HG03045 (cell line): ENCODE measurements at regions not wholly inside any gene's neighbourhood (a gene's known extent, or its start where the extent isn't known, plus 50 kb on each side); places are given as distances from the start of the nearest gene placed in this dataset.

Experiments used
- ATAC-seq: cut with Tn5 transposase; IDR thresholded peaks from one replicate; pipeline ENCODE4 v1.9.1; 2021; ENCODE audit warnings: mild to moderate bottlenecking, moderate library complexity; ENCODE audit not compliant: unreplicated experiment

GRCh38 chr5:105970919-105971318 lies 1699.8 kb downstream of the EFNA5 start:
- no peak for ATAC-seq

GRCh38 chr5:105968981-105969380 lies 1701.8 kb downstream of the EFNA5 start:
- no peak for ATAC-seq

GRCh38 chr5:105963696-105964255 lies 1707.0 kb downstream of the EFNA5 start:
- ATAC-seq = no peak

GRCh38 chr5:105961572-105961971 lies 1709.2 kb downstream of the EFNA5 start:
- no peak for ATAC-seq

- no peak for ATAC-seq
These were observed 1714.1 kb downstream of the EFNA5 start for GRCh38 chr5:105956456-105957196.

- ATAC-seq = no peak
These were observed 1716.4 kb downstream of the EFNA5 start for GRCh38 chr5:105954341-105954740.

- ATAC-seq = no peak
These were observed 1717.1 kb downstream of the EFNA5 start for GRCh38 chr5:105953616-105954015.

- ATAC-seq = no peak
These were observed 1717.9 kb downstream of the EFNA5 start for GRCh38 chr5:105952875-105953274.

GRCh38 chr5:105947461-105947860 lies 1723.3 kb downstream of the EFNA5 start:
- no peak for ATAC-seq

GRCh38 chr5:105945203-105945972 lies 1725.3 kb downstream of the EFNA5 start:
- no peak for ATAC-seq

GRCh38 chr5:105940181-105940580 lies 1730.6 kb downstream of the EFNA5 start:
- no peak for ATAC-seq

- no peak for ATAC-seq
These were observed 1736.6 kb downstream of the EFNA5 start for GRCh38 chr5:105934171-105934570.

GRCh38 chr5:105931881-105932421 lies 1738.8 kb downstream of the EFNA5 start:
- ATAC-seq = no peak

GRCh38 chr5:105929858-105930257 lies 1740.9 kb downstream of the EFNA5 start:
- ATAC-seq = no peak

GRCh38 chr5:105924366-105924765 lies 1746.4 kb downstream of the EFNA5 start:
- no peak for ATAC-seq

GRCh38 chr5:105922574-105922973 lies 1748.2 kb downstream of the EFNA5 start:
- ATAC-seq = no peak

GRCh38 chr5:105922080-105922479 lies 1748.7 kb downstream of the EFNA5 start:
- ATAC-seq = no peak

GRCh38 chr5:105917189-105917588 lies 1753.5 kb downstream of the EFNA5 start:
- no peak for ATAC-seq

- ATAC-seq = no peak
These were observed 1763.7 kb downstream of the EFNA5 start for GRCh38 chr5:105907016-105907415.

- no peak for ATAC-seq
These were observed 1765.3 kb downstream of the EFNA5 start for GRCh38 chr5:105905392-105905791.

- no peak for ATAC-seq
These were observed 1767.7 kb downstream of the EFNA5 start for GRCh38 chr5:105903069-105903468.

- no peak for ATAC-seq
These were observed 1771.0 kb downstream of the EFNA5 start for GRCh38 chr5:105899726-105900125.
